ENCODE measurements at regions not wholly inside any gene's neighbourhood (a gene's known extent, or its start where the extent isn't known, plus 50 kb on each side); places are given as distances from the start of the nearest gene placed in this dataset.

GRCh38 chr15:70164910-70165715, 67.4 kb upstream of the TLE3 start:
- in situ Hi-C loops (cut with MboI): no loop called here
- intact Hi-C loops (cut with micrococcal nuclease; ENCODE audit: unreplicated experiment): no loop called here
- no peak for FAIRE-seq

More at GRCh38 chr15:70164910-70165715, 67.4 kb upstream of the TLE3 start:
- 56% methylated on average over 15 of the region's 15 CpGs for WGBS (ENCODE audit: insufficient coverage, insufficient replicate concordance, low lambda C conversion rate, missing lambda C conversion rate)
- Histone ChIP-seq H2AFZ (ENCODE audit: control insufficient read depth, low read depth, low read length) (no peak overlapping the region), H3K4me1 (ENCODE audit: control insufficient read depth, insufficient read depth, low read length) (no peaks in the 10 kb centered on the region), H3K4me2 (ENCODE audit: control insufficient read depth, insufficient read depth) (no peak overlapping the region), H3K9ac (ENCODE audit: control insufficient read depth, insufficient read depth, low read length) (no peak overlapping the region), H3K36me3 (ENCODE audit: control insufficient read depth in 2 of 2, insufficient read depth in 2 of 2, low read length in 1 of 2) (no peaks in the 10 kb centered on the region), H3K27me3 (replicated peaks in 1 of 2; ENCODE audit: control insufficient read depth in 2 of 2, insufficient read depth in 2 of 2, low read length in 1 of 2) (no peaks in the 10 kb centered on the region; a peak in 1 of 4 replicates), H3K79me2 (ENCODE audit: control insufficient read depth, insufficient read depth, low read length) (no peaks in the 10 kb centered on the region), H3K4me3 (no peak overlapping the region), H3K27ac (ENCODE audit: control insufficient read depth, insufficient read depth) (no peak overlapping the region), H4K20me1 (ENCODE audit: control insufficient read depth, insufficient read depth) (no peaks in the 10 kb centered on the region), H3K9me3 (replicated peaks; ENCODE audit: control insufficient read depth, insufficient read depth, low read length) (peaks cover 2% of the 10 kb centered on the region; the same call in 1 of the 3 replicates)
- no TSS peak for BruUV-seq (replicated peaks)
- TF ChIP-seq ZZZ3 (IDR thresholded peaks at IDR 0.05; ENCODE audit: control insufficient read depth, insufficient read length, low read depth): no peak
- TF ChIP-seq CEBPZ (IDR thresholded peaks at IDR 0.05; ENCODE audit: low read depth, low read length): no peak
- no peak for TF ChIP-seq PKNOX1 (IDR thresholded peaks at IDR 0.05)
- CTCF ChIA-PET: no interaction called here
- SMC1A ChIA-PET (ENCODE audit: uncharacterized antibody, unreplicated experiment): no interaction called here
- DNase-seq (ENCODE audit: low read depth, low spot score): no peak
- RAD21 ChIA-PET (ENCODE audit: unreplicated experiment): no interaction called here
- POLR2A ChIA-PET: no interaction called here
- ATAC-seq: no peak
